ENCODE measurements at regions not wholly inside any gene's neighbourhood (a gene's known extent, or its start where the extent isn't known, plus 50 kb on each side); places are given as distances from the start of the nearest gene placed in this dataset.

- no peak for TF ChIP-seq CTCF (IDR thresholded peaks at IDR 0.05; ENCODE audit: partially characterized antibody, unreplicated experiment)
- Mint-ChIP-seq H3K4me3 (ENCODE audit: unreplicated experiment) (no peak overlapping the region), H3K36me3 (ENCODE audit: unreplicated experiment) (peaks cover 18% of the 10 kb centered on the region), H3K9me3 (ENCODE audit: unreplicated experiment) (peaks cover 4% of the 10 kb centered on the region), H3K4me1 (ENCODE audit: low read depth, unreplicated experiment) (peaks cover 11% of the 10 kb centered on the region), H3K27me3 (ENCODE audit: unreplicated experiment) (peaks cover 4% of the 10 kb centered on the region), H3K27ac (ENCODE audit: unreplicated experiment) (no peak overlapping the region)
- DNase-seq = no peak
Measured at GRCh38 chr3:127469760-127470159, 120.8 kb downstream of the TPRA1 start.

GRCh38 chr3:127467391-127467790, 123.1 kb downstream of the TPRA1 start:
- H3K9me3 Mint-ChIP-seq (ENCODE audit: unreplicated experiment) = peaks cover 4% of the 10 kb centered on the region
- no peak for TF ChIP-seq CTCF (IDR thresholded peaks at IDR 0.05; ENCODE audit: partially characterized antibody, unreplicated experiment)
- H3K4me1 Mint-ChIP-seq (ENCODE audit: low read depth, unreplicated experiment) = peaks cover 13% of the 10 kb centered on the region
- H3K27me3 Mint-ChIP-seq (ENCODE audit: unreplicated experiment) = peaks cover 4% of the 10 kb centered on the region
- peaks cover 9% of the 10 kb centered on the region for H3K36me3 Mint-ChIP-seq (ENCODE audit: unreplicated experiment)
- DNase-seq = peak; percentile 42
- no peak overlapping the region for H3K27ac Mint-ChIP-seq (ENCODE audit: unreplicated experiment)
- no peak overlapping the region for H3K4me3 Mint-ChIP-seq (ENCODE audit: unreplicated experiment)

GRCh38 chr3:127464642-127465041, 125.9 kb downstream of the TPRA1 start:
- H3K9me3 Mint-ChIP-seq (ENCODE audit: unreplicated experiment) = peaks cover 7% of the 10 kb centered on the region
- DNase-seq = no peak
- H3K27ac Mint-ChIP-seq (ENCODE audit: unreplicated experiment) = no peak overlapping the region
- peaks cover 8% of the 10 kb centered on the region for H3K27me3 Mint-ChIP-seq (ENCODE audit: unreplicated experiment)
- H3K36me3 Mint-ChIP-seq (ENCODE audit: unreplicated experiment) = peaks cover 9% of the 10 kb centered on the region
- H3K4me3 Mint-ChIP-seq (ENCODE audit: unreplicated experiment) = peak overlapping the region; percentile 34
- TF ChIP-seq CTCF (IDR thresholded peaks at IDR 0.05; ENCODE audit: partially characterized antibody, unreplicated experiment) = no peak
- peaks cover 27% of the 10 kb centered on the region for H3K4me1 Mint-ChIP-seq (ENCODE audit: low read depth, unreplicated experiment)

GRCh38 chr3:127462111-127462655, 128.3 kb downstream of the TPRA1 start:
- Mint-ChIP-seq H3K36me3 (ENCODE audit: unreplicated experiment) (no peaks in the 10 kb centered on the region), H3K4me1 (ENCODE audit: low read depth, unreplicated experiment) (peaks cover 36% of the 10 kb centered on the region), H3K4me3 (ENCODE audit: unreplicated experiment) (no peak overlapping the region), H3K9me3 (ENCODE audit: unreplicated experiment) (peaks cover 4% of the 10 kb centered on the region), H3K27me3 (ENCODE audit: unreplicated experiment) (peaks cover 12% of the 10 kb centered on the region), H3K27ac (ENCODE audit: unreplicated experiment) (no peak overlapping the region)
- DNase-seq = no peak
- TF ChIP-seq CTCF (IDR thresholded peaks at IDR 0.05; ENCODE audit: partially characterized antibody, unreplicated experiment) = no peak

GRCh38 chr3:127461286-127461910, 129.1 kb downstream of the TPRA1 start:
- Mint-ChIP-seq H3K4me1 (ENCODE audit: low read depth, unreplicated experiment) (peaks cover 37% of the 10 kb centered on the region), H3K4me3 (ENCODE audit: unreplicated experiment) (no peak overlapping the region), H3K9me3 (ENCODE audit: unreplicated experiment) (peaks cover 4% of the 10 kb centered on the region), H3K27me3 (ENCODE audit: unreplicated experiment) (peaks cover 12% of the 10 kb centered on the region), H3K36me3 (ENCODE audit: unreplicated experiment) (no peaks in the 10 kb centered on the region), H3K27ac (ENCODE audit: unreplicated experiment) (no peak overlapping the region)
- no peak for TF ChIP-seq CTCF (IDR thresholded peaks at IDR 0.05; ENCODE audit: partially characterized antibody, unreplicated experiment)
- no peak for DNase-seq
